GM23338 (cell line): ENCODE measurements at regions not wholly inside any gene's neighbourhood (a gene's known extent, or its start where the extent isn't known, plus 50 kb on each side); places are given as distances from the start of the nearest gene placed in this dataset.

ENCODE experiments used
- ATAC-seq: fragments of 200-7000 bp; cut with Tn5 transposase; 3 replicates; pipeline ENCODE4 v1.9.1; 2020
- DNase-seq: peaks from one replicate; pipeline ENCODE4 v3.0.0-alpha.2; 2015; ENCODE audit warnings: low spot score
- H2AFZ ChIP-seq: fragments of 200-600 bp; sonication (generic); 2 replicates; pipeline ENCODE4 v1.8.0; 2016; ENCODE audit warnings: antibody characterized with exemption, mild to moderate bottlenecking, moderate library complexity
- H3F3A ChIP-seq: fragments of 200-600 bp; sonication (generic); replicated peaks from 2 replicates; pipeline ENCODE4 v1.8.0; 2017; ENCODE audit warnings: antibody characterized with exemption, mixed run types, low read depth
- H3K27ac ChIP-seq: fragments of 200-600 bp; sonication (generic); 2 replicates; pipeline ENCODE4 v1.6.1; 2016; ENCODE audit warnings: low read depth
- H3K27me3 ChIP-seq: fragments of 200-600 bp; sonication (generic); 2 replicates; pipeline ENCODE4 v1.8.0; 2016; ENCODE audit warnings: mild to moderate bottlenecking, mixed run types, moderate library complexity; ENCODE audit not compliant: insufficient read depth
- H3K36me3 ChIP-seq: fragments of 200-600 bp; sonication (generic); 2 replicates; pipeline ENCODE4 v1.8.0; 2016; ENCODE audit warnings: mild to moderate bottlenecking; ENCODE audit not compliant: insufficient read depth
- H3K4me1 ChIP-seq: fragments of 200-600 bp; sonication (generic); 2 replicates; pipeline ENCODE4 v1.8.0; 2016; ENCODE audit warnings: mild to moderate bottlenecking, moderate library complexity; ENCODE audit not compliant: insufficient read depth
- H3K4me2 ChIP-seq: fragments of 200-600 bp; sonication (generic); 2 replicates; pipeline ENCODE4 v1.7.1; 2017; ENCODE audit warnings: mixed run types
- H3K4me3 ChIP-seq: fragments of 200-600 bp; sonication (generic); 2 replicates; pipeline ENCODE4 v1.6.1; 2016; ENCODE audit warnings: mixed run types
- H3K79me2 ChIP-seq: fragments of 200-600 bp; sonication (generic); replicated peaks from 2 replicates; pipeline ENCODE4 v1.8.0; 2017; ENCODE audit warnings: mild to moderate bottlenecking; ENCODE audit not compliant: insufficient read depth
- H3K9me2 ChIP-seq: fragments of 200-600 bp; sonication (generic); 2 replicates; pipeline ENCODE4 v1.8.0; 2017; ENCODE audit not compliant: insufficient read depth
- H4K20me1 ChIP-seq: fragments of 200-600 bp; sonication (generic); replicated peaks from 2 replicates; pipeline ENCODE4 v1.8.0; 2017; ENCODE audit warnings: mild to moderate bottlenecking; ENCODE audit not compliant: insufficient read depth
- H3K27ac Mint-ChIP-seq: 2 replicates; pipeline ENCODE4 v1.8.0; 2020; ENCODE audit warnings: inconsistent platforms, mild to moderate bottlenecking, moderate library complexity, mixed read lengths
- H3K27me3 Mint-ChIP-seq: 3 replicates; pipeline ENCODE4 v1.8.0; 2022; ENCODE audit warnings: low read depth, mild to moderate bottlenecking, moderate library complexity, mixed read lengths, inconsistent platforms; ENCODE audit not compliant: insufficient read depth, poor library complexity
- H3K36me3 Mint-ChIP-seq: 3 replicates; pipeline ENCODE4 v1.8.0; 2021; ENCODE audit warnings: low read depth, mild to moderate bottlenecking, inconsistent platforms, moderate library complexity, mixed read lengths
- H3K4me1 Mint-ChIP-seq: 3 replicates; pipeline ENCODE4 v1.8.0; 2020; ENCODE audit warnings: mild to moderate bottlenecking, inconsistent platforms, mixed read lengths
- H3K4me3 Mint-ChIP-seq: 3 replicates; pipeline ENCODE4 v1.8.0; 2021; ENCODE audit warnings: moderate library complexity, mild to moderate bottlenecking, inconsistent platforms, mixed read lengths
- H3K9me3 Mint-ChIP-seq: 3 replicates; pipeline ENCODE4 v1.8.0; 2020; ENCODE audit warnings: moderate library complexity, mild to moderate bottlenecking, inconsistent platforms, mixed read lengths
- CREB1 ChIP-seq: fragments of 250-450 bp; sonication (Bioruptor Pico); IDR thresholded peaks from 2 replicates; pipeline ENCODE4 v1.5.0; 2020; ENCODE audit warnings: low read depth, mild to moderate bottlenecking, moderate library complexity
- CTCF ChIP-seq, 2 experiments: fragments of 200-600 bp in 1 of 2; sonication (generic) in 1 of 2; conservative IDR thresholded peaks; 2 replicates each; pipeline versions ENCODE4 v1.5.1 to v1.6.1; 2016 to 2017; ENCODE audit warnings: antibody characterized with exemption in 2 of 2, low read depth in 2 of 2, mild to moderate bottlenecking in 2 of 2, moderate library complexity in 1 of 2
- ETS1 ChIP-seq: IDR thresholded peaks from 2 replicates; pipeline ENCODE4 v1.6.1; 2016; ENCODE audit warnings: antibody characterized with exemption
- EZH2 ChIP-seq: fragments of 200-600 bp; sonication (generic); IDR thresholded peaks from one replicate; pipeline ENCODE4 v1.8.0; 2017; ENCODE audit warnings: antibody characterized with exemption, mild to moderate bottlenecking, low read depth; ENCODE audit not compliant: unreplicated experiment
- EZH2phosphoT487 ChIP-seq: fragments of 200-600 bp; sonication (generic); IDR thresholded peaks from one replicate; pipeline ENCODE4 v1.8.1; 2018; ENCODE audit warnings: antibody characterized with exemption; ENCODE audit not compliant: unreplicated experiment
- JUNB ChIP-seq: IDR thresholded peaks from one replicate; pipeline ENCODE4 v1.6.1; 2016; ENCODE audit warnings: antibody characterized with exemption; ENCODE audit not compliant: unreplicated experiment
- NANOG ChIP-seq: IDR thresholded peaks from 2 replicates; pipeline ENCODE4 v1.6.1; 2016; ENCODE audit warnings: antibody characterized with exemption, borderline replicate concordance
- POLR2AphosphoS5 ChIP-seq: IDR thresholded peaks from 2 replicates; pipeline ENCODE4 v1.6.1; 2016; ENCODE audit warnings: antibody characterized with exemption, low read depth
- REST ChIP-seq: IDR thresholded peaks from one replicate; pipeline ENCODE4 v1.6.1; 2018; ENCODE audit warnings: antibody characterized with exemption; ENCODE audit not compliant: unreplicated experiment
- STAT1 ChIP-seq: IDR thresholded peaks from one replicate; pipeline ENCODE4 v1.6.1; 2016; ENCODE audit warnings: antibody characterized with exemption; ENCODE audit not compliant: unreplicated experiment
- ZNF114 ChIP-seq: fragments of 250-450 bp; sonication (Bioruptor Pico); IDR thresholded peaks from 2 replicates; pipeline ENCODE4 v1.5.0; 2020; ENCODE audit warnings: mild to moderate bottlenecking, moderate library complexity
- ZNF331 ChIP-seq: fragments of 250-450 bp; sonication (Bioruptor Pico); IDR thresholded peaks from 2 replicates; pipeline ENCODE4 v1.5.0; 2020; ENCODE audit warnings: low read depth, mild to moderate bottlenecking, moderate library complexity

GRCh38 chr5:148904440-148904839 lies 78.0 kb downstream of the ADRB2 start:
- no peaks in the 10 kb centered on the region for H4K20me1 ChIP-seq
- H3K27ac ChIP-seq, result no peak overlapping the region
- Mint-ChIP-seq H3K4me1 (no peaks in the 10 kb centered on the region), H3K9me3 (no peaks in the 10 kb centered on the region), H3K36me3 (no peaks in the 10 kb centered on the region), H3K4me3 (no peak overlapping the region), H3K27me3 (no peaks in the 10 kb centered on the region), H3K27ac (no peak overlapping the region)
- H3F3A ChIP-seq, result no peaks in the 10 kb centered on the region
- no peaks in the 10 kb centered on the region for H3K79me2 ChIP-seq
- H3K9me2 ChIP-seq, result peaks cover 8% of the 10 kb centered on the region; the same call in 1 of the 2 replicates
- H3K36me3 ChIP-seq, result no peaks in the 10 kb centered on the region
- peak; percentile 79 for ATAC-seq
- DNase-seq, result no peak
- H3K4me3 ChIP-seq, result no peak overlapping the region
- H3K4me1 ChIP-seq, result peaks cover 5% of the 10 kb centered on the region; the same call in 1 of the 2 replicates
- no peaks in the 10 kb centered on the region for H3K27me3 ChIP-seq
- no peak overlapping the region for H3K4me2 ChIP-seq
- TF ChIP-seq ZNF331 (CRISPR knock-in tag) (no peak), REST (no peak), ETS1 (no peak), JUNB (no peak), POLR2AphosphoS5 (no peak), ZNF114 (no peak), EZH2phosphoT487 (no peak), NANOG (no peak), STAT1 (no peak), CTCF (conservative IDR thresholded peaks at IDR 0.05; ENCODE audit: low read depth in 2 of 2) (no peak), EZH2 (no peak), CREB1 (no peak)
- peak overlapping the region; percentile 81; the same call in 1 of the 2 replicates for H2AFZ ChIP-seq
